OCI-LY1 (cell line): ENCODE measurements at regions not wholly inside any gene's neighbourhood (a gene's known extent, or its start where the extent isn't known, plus 50 kb on each side); places are given as distances from the start of the nearest gene placed in this dataset.

Experiments
- H2AFZ ChIP-seq: fragments of 200-600 bp; sonication (generic), shearing (Covaris generic); 2 replicates; pipeline ENCODE4 v1.6.0; 2014; ENCODE audit warnings: antibody characterized with exemption, mild to moderate bottlenecking, low read length
- H3F3A ChIP-seq: fragments of 200-600 bp; sonication (generic), shearing (Covaris generic); 2 replicates; pipeline ENCODE4 v1.6.0; 2014; ENCODE audit warnings: mild to moderate bottlenecking, antibody characterized with exemption, low read length, moderate library complexity; ENCODE audit not compliant: insufficient read depth
- H3K27ac ChIP-seq: fragments of 200-600 bp; sonication (generic); 2 replicates; pipeline ENCODE4 v1.5.1; 2014; ENCODE audit warnings: low read length, mixed run types, mild to moderate bottlenecking, low read depth; ENCODE audit not compliant: poor library complexity, severe bottlenecking
- H3K27me3 ChIP-seq: fragments of 200-600 bp; sonication (generic); 2 replicates; pipeline ENCODE4 v1.6.0; 2014; ENCODE audit warnings: antibody characterized with exemption, mild to moderate bottlenecking, low read length, moderate library complexity; ENCODE audit not compliant: insufficient read depth
- H3K36me3 ChIP-seq: fragments of 200-600 bp; sonication (generic); 2 replicates; pipeline ENCODE4 v1.6.1; 2014; ENCODE audit warnings: mild to moderate bottlenecking, antibody characterized with exemption, low read length, moderate library complexity, mixed read lengths; ENCODE audit not compliant: insufficient read depth
- H3K4me1 ChIP-seq: fragments of 200-600 bp; sonication (generic); 2 replicates; pipeline ENCODE4 v1.5.1; 2014; ENCODE audit warnings: mild to moderate bottlenecking, low read length, moderate library complexity; ENCODE audit not compliant: insufficient read depth, severe bottlenecking
- H3K4me2 ChIP-seq: fragments of 200-600 bp; sonication (generic), shearing (Covaris generic); 2 replicates; pipeline ENCODE4 v1.6.1; 2014; ENCODE audit warnings: low read length
- H3K4me3 ChIP-seq: fragments of 200-600 bp; sonication (generic); 2 replicates; pipeline ENCODE4 v1.5.1; 2014; ENCODE audit warnings: low read length, low read depth, mild to moderate bottlenecking, mixed read lengths; ENCODE audit not compliant: poor library complexity, severe bottlenecking
- H3K79me2 ChIP-seq: fragments of 200-600 bp; shearing (Covaris generic); 2 replicates; pipeline ENCODE4 v1.6.1; 2016; ENCODE audit warnings: mixed run types, low read length, mixed read lengths; ENCODE audit not compliant: insufficient read depth
- H3K9ac ChIP-seq: fragments of 200-600 bp; sonication (generic), shearing (Covaris generic); 2 replicates; pipeline ENCODE4 v1.6.1; 2014; ENCODE audit warnings: mild to moderate bottlenecking, low read length, mixed read lengths
- H3K9me2 ChIP-seq: fragments of 200-600 bp; sonication (generic), shearing (Covaris generic); 2 replicates; pipeline ENCODE4 v1.6.1; 2014; ENCODE audit warnings: low read depth, mild to moderate bottlenecking, low read length, mixed read lengths
- H3K9me3 ChIP-seq: fragments of 200-600 bp; shearing (Covaris generic); 2 replicates; pipeline ENCODE4 v1.6.1; 2014; ENCODE audit warnings: low read length, mixed read lengths
- H4K20me1 ChIP-seq: fragments of 200-600 bp; sonication (generic), shearing (Covaris generic); 2 replicates; pipeline ENCODE4 v1.6.0; 2016; ENCODE audit warnings: mild to moderate bottlenecking, low read length; ENCODE audit not compliant: insufficient read depth
- CTCF ChIP-seq: fragments of 200-600 bp; sonication (generic), shearing (Covaris generic); IDR thresholded peaks from 2 replicates; pipeline ENCODE4 v1.5.1; 2017; ENCODE audit warnings: mild to moderate bottlenecking, antibody characterized with exemption, low read length, moderate library complexity, mixed read lengths
- EZH2 ChIP-seq: fragments of 200-600 bp; sonication (generic), shearing (Covaris generic); IDR thresholded peaks from 2 replicates; pipeline ENCODE4 v1.8.0; 2017; ENCODE audit warnings: borderline replicate concordance, mixed run types, mild to moderate bottlenecking, antibody characterized with exemption, low read length, moderate library complexity, mixed read lengths

DNA sequence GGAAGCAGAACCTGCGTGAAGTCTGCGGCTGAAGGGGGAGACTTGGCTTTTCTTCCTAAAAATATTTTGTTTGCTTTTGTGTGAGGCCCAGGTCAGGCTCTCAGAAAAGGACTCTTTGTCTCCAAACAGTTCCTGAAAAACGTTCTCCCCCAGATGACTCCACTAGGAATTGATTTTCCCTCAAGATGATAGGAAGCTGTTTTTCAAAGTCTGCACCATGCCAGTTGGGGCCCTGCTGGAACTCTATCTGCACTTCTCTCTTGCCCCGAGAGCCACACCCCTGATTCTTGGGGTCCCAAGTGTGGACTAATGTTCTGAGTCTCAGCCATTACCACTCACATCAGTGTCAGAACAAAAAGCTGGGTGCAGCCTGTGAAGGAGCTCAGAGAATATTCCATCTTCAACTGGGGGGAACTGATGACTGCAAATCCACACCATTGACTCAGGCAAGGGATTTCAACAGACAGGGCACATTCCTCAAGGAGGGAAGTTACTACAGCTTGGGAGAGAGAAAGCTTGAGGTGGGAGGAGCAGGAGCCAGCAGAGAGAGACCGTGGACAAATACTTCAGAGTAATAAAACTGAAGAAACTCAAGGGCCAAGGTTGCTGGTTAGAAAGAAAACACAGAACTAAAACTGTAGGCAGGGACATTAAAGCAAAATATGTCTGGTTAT, 768.3 kb downstream of the RNF144A start:
- no peak for TF ChIP-seq CTCF
- no peak for TF ChIP-seq EZH2
- Histone ChIP-seq H3K9ac (no peak overlapping the region), H3K4me3 (no peak overlapping the region), H4K20me1 (no peaks in the 10 kb centered on the region), H3K27me3 (no peaks in the 10 kb centered on the region), H3K79me2 (no peaks in the 10 kb centered on the region), H3K4me2 (no peak overlapping the region), H3F3A (no peaks in the 10 kb centered on the region), H3K36me3 (no peaks in the 10 kb centered on the region), H3K9me3 (no peaks in the 10 kb centered on the region), H2AFZ (no peak overlapping the region), H3K9me2 (no peaks in the 10 kb centered on the region), H3K27ac (no peak overlapping the region), H3K4me1 (peaks cover 9% of the 10 kb centered on the region)

DNA sequence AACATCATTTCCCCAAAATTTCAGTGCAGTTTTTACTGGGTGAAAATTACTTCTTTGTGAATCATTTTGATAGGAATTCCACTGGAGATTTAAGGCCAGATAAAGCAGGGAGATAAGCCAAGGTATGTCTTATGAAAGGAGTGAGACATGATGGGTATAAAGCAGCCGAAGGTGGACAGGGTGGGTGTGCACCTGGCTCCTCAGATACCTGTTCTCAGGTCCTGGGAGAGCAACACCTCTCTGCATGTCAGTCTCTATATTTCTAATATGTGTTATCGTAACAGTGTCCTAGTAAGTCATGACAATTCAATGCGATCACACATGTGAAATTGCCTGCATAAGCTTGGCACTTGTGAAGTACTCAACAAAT, 768.8 kb downstream of the RNF144A start:
- no peaks in the 10 kb centered on the region for H3F3A ChIP-seq
- no peak overlapping the region for H3K9ac ChIP-seq
- no peaks in the 10 kb centered on the region for H3K9me2 ChIP-seq
- H3K4me2 ChIP-seq: no peak overlapping the region
- H4K20me1 ChIP-seq: no peaks in the 10 kb centered on the region
- no peaks in the 10 kb centered on the region for H3K79me2 ChIP-seq
- H2AFZ ChIP-seq: no peak overlapping the region
- no peak overlapping the region for H3K27ac ChIP-seq
- no peak for TF ChIP-seq EZH2
- TF ChIP-seq CTCF: no peak
- H3K9me3 ChIP-seq: no peaks in the 10 kb centered on the region
- no peaks in the 10 kb centered on the region for H3K36me3 ChIP-seq
- H3K4me1 ChIP-seq: peaks cover 9% of the 10 kb centered on the region
- no peak overlapping the region for H3K4me3 ChIP-seq
- no peaks in the 10 kb centered on the region for H3K27me3 ChIP-seq

- H3K9me2 ChIP-seq: no peaks in the 10 kb centered on the region
- no peak overlapping the region for H3K27ac ChIP-seq
These were observed 774.9 kb downstream of the RNF144A start for GRCh38 chr2:7691961-7692656.

More at GRCh38 chr2:7691961-7692656, 774.9 kb downstream of the RNF144A start:
- Histone ChIP-seq H3K27me3 (no peaks in the 10 kb centered on the region), H3K9me3 (no peaks in the 10 kb centered on the region), H2AFZ (no peak overlapping the region), H3K36me3 (no peaks in the 10 kb centered on the region), H3K9ac (no peak overlapping the region), H3K4me1 (no peaks in the 10 kb centered on the region), H3K4me3 (no peak overlapping the region), H3K79me2 (no peaks in the 10 kb centered on the region), H4K20me1 (no peaks in the 10 kb centered on the region), H3K4me2 (no peak overlapping the region), H3F3A (no peaks in the 10 kb centered on the region)
- TF ChIP-seq EZH2 (no peak), CTCF (no peak)
